ENCODE measurements at regions not wholly inside any gene's neighbourhood (a gene's known extent, or its start where the extent isn't known, plus 50 kb on each side); places are given as distances from the start of the nearest gene placed in this dataset.

DNA sequence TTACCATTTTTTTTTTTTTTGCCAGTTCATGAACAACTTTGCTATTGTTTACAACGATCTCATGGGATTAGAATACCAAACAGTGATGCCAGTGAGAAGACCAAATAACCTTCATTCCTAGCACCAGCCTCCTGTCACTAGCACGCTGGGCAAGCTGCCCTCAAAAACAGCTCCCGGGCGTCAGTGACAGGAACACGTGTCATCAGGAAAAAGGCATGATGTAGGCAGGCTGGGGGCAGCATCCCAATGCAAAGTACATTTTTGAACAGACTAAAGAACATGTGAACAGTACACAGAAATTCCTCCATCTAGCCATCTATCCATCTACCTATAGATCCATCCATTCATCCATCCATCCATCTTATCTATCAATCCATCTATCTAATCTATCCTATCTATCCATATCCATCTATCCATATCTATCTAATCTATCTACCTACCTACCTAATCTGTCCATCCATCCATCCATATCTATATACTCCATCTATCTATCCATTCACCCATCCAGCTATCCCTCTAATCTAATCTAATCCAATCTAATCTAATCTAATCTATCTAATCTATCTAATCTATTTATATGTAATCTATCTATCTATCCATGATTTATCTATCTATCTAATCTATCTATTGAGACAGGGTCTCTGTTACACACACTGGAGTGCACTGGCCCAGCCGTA is 378.5 kb downstream of the SHANK2 start:
- Mint-ChIP-seq H3K36me3 (ENCODE audit: low read depth) (no peaks in the 10 kb centered on the region), H3K9me3 (no peaks in the 10 kb centered on the region), H3K27me3 (ENCODE audit: low read depth) (peaks cover 2% of the 10 kb centered on the region), H3K4me1 (no peaks in the 10 kb centered on the region), H3K27ac (no peak overlapping the region), H3K4me3 (no peak overlapping the region)
- TF ChIP-seq, protein P1, sequence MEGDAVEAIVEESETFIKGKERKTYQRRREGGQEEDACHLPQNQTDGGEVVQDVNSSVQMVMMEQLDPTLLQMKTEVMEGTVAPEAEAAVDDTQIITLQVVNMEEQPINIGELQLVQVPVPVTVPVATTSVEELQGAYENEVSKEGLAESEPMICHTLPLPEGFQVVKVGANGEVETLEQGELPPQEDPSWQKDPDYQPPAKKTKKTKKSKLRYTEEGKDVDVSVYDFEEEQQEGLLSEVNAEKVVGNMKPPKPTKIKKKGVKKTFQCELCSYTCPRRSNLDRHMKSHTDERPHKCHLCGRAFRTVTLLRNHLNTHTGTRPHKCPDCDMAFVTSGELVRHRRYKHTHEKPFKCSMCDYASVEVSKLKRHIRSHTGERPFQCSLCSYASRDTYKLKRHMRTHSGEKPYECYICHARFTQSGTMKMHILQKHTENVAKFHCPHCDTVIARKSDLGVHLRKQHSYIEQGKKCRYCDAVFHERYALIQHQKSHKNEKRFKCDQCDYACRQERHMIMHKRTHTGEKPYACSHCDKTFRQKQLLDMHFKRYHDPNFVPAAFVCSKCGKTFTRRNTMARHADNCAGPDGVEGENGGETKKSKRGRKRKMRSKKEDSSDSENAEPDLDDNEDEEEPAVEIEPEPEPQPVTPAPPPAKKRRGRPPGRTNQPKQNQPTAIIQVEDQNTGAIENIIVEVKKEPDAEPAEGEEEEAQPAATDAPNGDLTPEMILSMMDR (IDR thresholded peaks at IDR 0.05; ENCODE audit: unreplicated experiment in 3 of 3), result no peak

DNA sequence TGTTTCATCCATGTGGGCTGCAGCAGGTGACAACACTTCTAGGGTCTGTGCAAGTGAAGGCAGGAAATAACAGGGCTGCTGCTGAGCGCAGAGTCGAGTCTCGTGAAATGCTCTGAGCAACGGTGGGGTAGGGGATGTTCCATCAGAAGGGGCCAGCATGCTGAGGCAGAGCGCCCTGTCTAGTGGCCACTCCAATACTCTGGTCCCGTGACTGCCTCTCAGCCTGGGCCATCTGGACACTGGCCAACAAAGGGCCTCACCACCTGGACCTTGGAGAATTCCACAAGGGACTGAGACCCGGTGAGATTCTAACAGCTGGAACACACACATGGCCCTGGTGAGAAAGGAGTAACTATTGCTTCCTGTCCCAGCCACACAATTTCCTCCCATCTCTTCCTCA is 375.7 kb downstream of the SHANK2 start:
- TF ChIP-seq, protein P1 (IDR thresholded peaks at IDR 0.05; ENCODE audit: unreplicated experiment in 3 of 3), result no peak
- Mint-ChIP-seq H3K4me1 (no peaks in the 10 kb centered on the region), H3K27ac (no peak overlapping the region), H3K9me3 (no peaks in the 10 kb centered on the region), H3K27me3 (ENCODE audit: low read depth) (no peaks in the 10 kb centered on the region), H3K4me3 (no peak overlapping the region), H3K36me3 (ENCODE audit: low read depth) (no peaks in the 10 kb centered on the region)

DNA sequence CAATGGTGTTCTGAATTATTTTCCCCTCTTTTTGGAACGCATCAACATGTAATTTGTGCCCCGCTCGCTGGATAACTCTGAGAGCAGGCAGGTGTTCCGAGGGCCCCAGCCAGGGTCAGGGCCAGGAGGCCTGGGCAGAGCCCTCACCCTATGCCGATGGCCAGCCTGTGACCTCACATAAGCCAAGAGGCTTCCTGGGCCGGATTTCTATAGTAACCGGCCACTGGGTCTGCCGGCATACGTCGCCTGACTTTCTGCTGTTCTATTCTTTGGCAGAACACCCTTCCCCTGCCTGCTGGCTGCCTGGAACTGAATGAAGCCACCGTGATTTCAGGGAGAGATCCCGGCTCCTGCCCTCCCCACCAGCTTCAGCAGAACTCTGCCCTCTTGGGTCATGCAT is 375.2 kb downstream of the SHANK2 start:
- H3K4me1 Mint-ChIP-seq, result no peaks in the 10 kb centered on the region
- no peaks in the 10 kb centered on the region for H3K36me3 Mint-ChIP-seq (ENCODE audit: low read depth)
- H3K4me3 Mint-ChIP-seq, result no peak overlapping the region
- no peak overlapping the region for H3K27ac Mint-ChIP-seq
- H3K9me3 Mint-ChIP-seq, result no peaks in the 10 kb centered on the region
- H3K27me3 Mint-ChIP-seq (ENCODE audit: low read depth), result no peaks in the 10 kb centered on the region
- TF ChIP-seq, protein P1 (IDR thresholded peaks at IDR 0.05; ENCODE audit: unreplicated experiment in 3 of 3), result no peak

DNA sequence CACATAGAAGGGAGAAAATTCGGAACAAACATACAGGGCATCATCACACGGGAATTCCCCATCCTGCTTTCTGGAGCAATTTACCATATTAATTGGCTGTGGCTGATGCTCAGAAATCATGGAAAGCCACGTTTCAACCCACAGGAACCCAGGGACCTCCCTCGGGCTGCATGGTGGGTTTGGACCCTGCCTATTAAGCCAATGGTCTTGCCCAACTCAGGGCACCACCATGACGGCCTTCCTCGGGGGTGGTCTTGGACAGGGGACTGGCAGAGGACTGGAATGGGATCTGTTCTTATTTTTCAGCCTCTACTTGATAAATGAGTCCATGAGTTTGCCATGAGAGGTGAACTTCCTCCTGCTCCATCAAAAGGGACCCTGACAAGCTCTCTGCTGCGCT is 374.0 kb downstream of the SHANK2 start:
- Mint-ChIP-seq H3K4me3 (no peak overlapping the region), H3K36me3 (ENCODE audit: low read depth) (no peaks in the 10 kb centered on the region), H3K9me3 (no peaks in the 10 kb centered on the region), H3K27me3 (ENCODE audit: low read depth) (no peaks in the 10 kb centered on the region), H3K4me1 (no peaks in the 10 kb centered on the region), H3K27ac (no peak overlapping the region)
- TF ChIP-seq, protein P1 (IDR thresholded peaks at IDR 0.05; ENCODE audit: unreplicated experiment in 3 of 3), result no peak

DNA sequence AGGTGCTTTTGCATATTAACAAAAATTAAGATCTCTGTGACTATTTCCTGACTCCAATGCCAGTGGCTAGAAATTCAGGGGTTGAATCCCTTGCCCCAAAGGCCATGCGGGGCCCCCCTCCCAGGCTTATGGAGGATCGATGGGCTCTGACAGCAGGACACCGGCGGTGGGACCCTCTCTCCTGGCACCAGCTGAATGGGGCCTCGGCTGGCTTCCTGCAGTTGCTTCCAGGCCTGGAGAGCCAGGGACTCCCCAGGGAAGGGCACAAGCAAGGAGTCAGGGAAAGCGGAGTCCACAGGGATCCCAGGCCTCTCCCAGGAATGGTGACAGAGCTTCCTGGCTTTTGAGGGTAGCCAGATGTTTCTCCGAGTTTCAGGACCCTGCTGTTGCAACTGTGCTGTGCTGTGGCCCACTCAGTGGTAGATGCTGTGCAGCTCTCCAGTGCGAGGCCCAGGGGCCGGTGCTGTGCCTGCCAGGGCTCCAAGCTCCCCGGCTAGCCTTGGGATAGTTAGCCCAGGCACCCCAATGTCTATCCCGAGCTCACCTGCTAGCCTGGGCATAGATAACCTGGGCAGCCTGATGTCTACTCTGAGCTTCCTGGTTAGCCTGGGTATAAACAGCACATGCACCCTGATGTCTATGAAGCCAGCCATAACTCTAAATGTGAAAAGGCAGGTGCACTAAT is 372.6 kb downstream of the SHANK2 start:
- TF ChIP-seq, protein P1 (IDR thresholded peaks at IDR 0.05; ENCODE audit: unreplicated experiment in 3 of 3), result no peak
- no peaks in the 10 kb centered on the region for H3K36me3 Mint-ChIP-seq (ENCODE audit: low read depth)
- no peak overlapping the region for H3K27ac Mint-ChIP-seq
- no peak overlapping the region for H3K4me3 Mint-ChIP-seq
- peaks cover 8% of the 10 kb centered on the region for H3K4me1 Mint-ChIP-seq
- H3K9me3 Mint-ChIP-seq, result no peaks in the 10 kb centered on the region
- no peaks in the 10 kb centered on the region for H3K27me3 Mint-ChIP-seq (ENCODE audit: low read depth)

DNA sequence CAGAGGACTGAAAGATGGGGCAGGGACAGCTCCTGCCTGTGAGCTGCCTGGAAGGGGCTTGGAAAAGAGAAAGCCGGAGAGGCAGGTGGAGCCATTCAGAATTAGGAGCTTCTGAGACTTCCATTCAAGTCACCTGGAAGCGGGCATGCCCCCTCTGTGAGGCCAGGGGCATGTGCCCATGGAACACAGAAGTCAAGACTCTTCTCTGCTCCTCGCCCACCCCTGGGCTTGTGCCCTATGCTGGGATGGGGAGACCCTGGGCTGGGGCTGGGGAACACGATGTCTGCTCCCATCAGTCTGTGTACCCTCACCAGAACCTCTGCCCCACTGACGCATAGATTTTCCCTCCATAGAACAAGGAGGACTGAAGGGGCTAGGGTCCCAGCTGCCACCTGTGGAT is 372.0 kb downstream of the SHANK2 start:
- Mint-ChIP-seq H3K4me1 (peaks cover 13% of the 10 kb centered on the region), H3K27ac (no peak overlapping the region), H3K27me3 (ENCODE audit: low read depth) (peaks cover under 1% of the 10 kb centered on the region), H3K9me3 (no peaks in the 10 kb centered on the region), H3K36me3 (ENCODE audit: low read depth) (no peaks in the 10 kb centered on the region), H3K4me3 (no peak overlapping the region)
- TF ChIP-seq, protein P1 (IDR thresholded peaks at IDR 0.05; ENCODE audit: unreplicated experiment in 3 of 3), result no peak

All from nephron (organoid).